ENCODE measurements at regions not wholly inside any gene's neighbourhood (a gene's known extent, or its start where the extent isn't known, plus 50 kb on each side); places are given as distances from the start of the nearest gene placed in this dataset.

DNA sequence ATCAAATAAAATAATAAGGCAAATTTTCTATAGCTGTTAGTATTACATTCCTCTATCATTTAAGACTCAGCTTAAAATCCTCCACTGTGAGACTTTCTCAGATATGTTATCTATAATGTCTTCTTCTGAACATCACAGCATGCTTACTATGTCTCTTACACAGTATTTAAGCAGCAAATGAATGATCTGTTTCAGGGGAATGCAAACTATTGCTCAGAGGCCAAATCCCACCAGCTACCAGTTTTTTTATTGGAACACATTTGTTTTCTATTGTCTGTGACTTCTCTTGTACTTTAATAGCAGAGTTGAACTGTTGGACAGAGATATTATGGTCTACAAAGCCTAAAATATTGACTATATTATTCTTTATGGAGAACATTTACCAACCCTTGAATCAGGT, 59.6 kb downstream of the C3orf38 start:
- FAIRE-seq: no peak
- H3K4me3 ChIP-seq (ENCODE audit: low read depth in 1 of 3, low read length in 3 of 3): no peak overlapping the region
- no peaks in the 10 kb centered on the region for H3K36me3 ChIP-seq (ENCODE audit: control insufficient read depth in 3 of 3, insufficient read depth in 2 of 3, low read depth in 1 of 3, low read length in 3 of 3)

DNA sequence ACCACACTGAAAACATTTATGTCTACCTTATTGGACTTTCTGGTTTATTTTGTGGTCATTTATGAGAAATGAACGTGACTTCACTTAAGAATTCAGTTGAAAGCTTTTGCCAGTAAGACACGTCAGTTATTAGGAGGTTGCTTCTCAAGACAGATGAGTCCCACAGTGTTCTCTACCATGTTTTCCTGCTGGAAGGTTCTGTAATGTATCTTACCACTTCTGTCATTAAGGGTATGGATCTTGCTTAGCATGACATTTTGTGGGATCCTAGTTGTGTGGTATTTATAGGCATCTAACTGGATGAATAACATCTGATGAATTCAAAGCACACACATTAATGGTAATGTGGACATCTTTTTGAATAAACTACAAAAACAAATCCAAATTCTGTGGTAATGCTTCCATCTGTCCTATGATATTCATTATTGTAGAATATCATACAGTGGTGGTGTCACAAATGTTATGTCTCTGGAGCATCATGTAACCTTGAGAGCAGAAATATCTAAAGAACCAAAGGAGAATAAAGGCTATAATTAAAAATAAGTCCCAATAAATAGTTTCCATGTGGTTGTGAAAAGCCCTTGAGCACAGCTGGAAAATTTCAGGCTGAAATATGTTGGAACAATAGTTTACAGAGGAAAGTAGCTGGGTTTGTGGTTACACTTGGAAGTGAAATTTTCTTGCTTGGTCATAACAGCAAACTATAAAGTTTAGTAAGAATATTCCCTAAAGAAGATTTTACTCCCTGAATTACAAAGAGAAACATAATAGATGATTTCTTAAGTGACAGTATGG, 61.5 kb downstream of the C3orf38 start:
- DNase-seq: no peak
- Histone ChIP-seq H3K9me3 (ENCODE audit: control insufficient read depth in 2 of 2, insufficient read depth in 1 of 2, low read depth in 1 of 2, low read length in 1 of 2) (no peaks in the 10 kb centered on the region), H3K27me3 (ENCODE audit: control insufficient read depth in 3 of 3, insufficient read depth in 3 of 3, low read length in 3 of 3) (peaks cover 0 to 5% (median 0%) of the 10 kb centered on the region in 3 donors), H3K36me3 (ENCODE audit: control insufficient read depth in 3 of 3, insufficient read depth in 2 of 3, low read depth in 1 of 3, low read length in 3 of 3) (no peaks in the 10 kb centered on the region), H3K4me1 (ENCODE audit: control insufficient read depth in 3 of 3, insufficient read depth in 2 of 3, low read depth in 1 of 3, low read length in 2 of 3) (no peaks in the 10 kb centered on the region), H3K27ac (ENCODE audit: low read depth in 1 of 3, low read length in 2 of 3) (no peak overlapping the region), H3K4me3 (ENCODE audit: low read depth in 1 of 3, low read length in 3 of 3) (no peak overlapping the region)
- 64 to 72% (median 67%) methylated on average over 2 of the region's 2 CpGs for WGBS, 3 donors
- FAIRE-seq: no peak

More for the DNA sequence above, 59.6 kb downstream of the C3orf38 start:
- peaks cover 0 to 2% (median 0%) of the 10 kb centered on the region in 3 donors for H3K27me3 ChIP-seq (ENCODE audit: control insufficient read depth in 3 of 3, insufficient read depth in 3 of 3, low read length in 3 of 3)
- DNase-seq: no peak
- H3K27ac ChIP-seq (ENCODE audit: low read depth in 1 of 3, low read length in 2 of 3): no peak overlapping the region
- H3K4me1 ChIP-seq (ENCODE audit: control insufficient read depth in 3 of 3, insufficient read depth in 2 of 3, low read depth in 1 of 3, low read length in 2 of 3): no peaks in the 10 kb centered on the region
- no peaks in the 10 kb centered on the region for H3K9me3 ChIP-seq (ENCODE audit: control insufficient read depth in 2 of 2, insufficient read depth in 1 of 2, low read depth in 1 of 2, low read length in 1 of 2)

DNA sequence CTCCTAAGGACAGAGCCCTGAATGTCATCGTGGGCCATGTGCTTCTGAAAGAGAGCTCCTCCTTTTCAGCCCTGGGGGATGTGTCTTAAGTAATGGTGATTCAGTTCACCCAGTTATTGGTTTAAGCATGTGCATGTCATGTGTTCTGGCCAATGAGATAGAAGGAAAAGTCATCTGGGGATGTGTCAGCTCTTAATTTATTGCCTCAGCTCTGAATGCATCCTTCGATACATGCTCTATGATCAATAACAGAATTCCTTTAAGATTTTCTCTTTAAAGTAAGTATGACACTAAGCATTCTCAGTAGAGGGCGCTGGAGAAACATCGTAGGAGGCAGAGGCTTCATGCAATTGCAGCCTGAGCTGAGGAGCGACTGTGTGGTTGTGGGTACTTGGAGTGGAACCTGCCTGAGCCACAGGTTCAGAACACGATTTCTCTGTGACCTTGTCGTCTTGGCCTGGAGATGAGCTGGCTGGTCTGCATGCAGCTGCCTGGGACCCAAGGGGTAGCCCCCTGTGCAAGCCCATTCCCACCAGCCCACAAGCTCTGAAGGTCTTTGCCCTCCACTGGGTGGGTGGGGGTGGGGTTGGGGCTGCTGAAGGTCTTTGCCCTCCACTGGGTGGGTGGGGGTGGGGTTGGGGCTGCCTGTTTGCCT, 69.5 kb downstream of the C3orf38 start:
- H3K36me3 ChIP-seq (ENCODE audit: control insufficient read depth in 3 of 3, insufficient read depth in 2 of 3, low read depth in 1 of 3, low read length in 3 of 3): no peaks in the 10 kb centered on the region

DNA sequence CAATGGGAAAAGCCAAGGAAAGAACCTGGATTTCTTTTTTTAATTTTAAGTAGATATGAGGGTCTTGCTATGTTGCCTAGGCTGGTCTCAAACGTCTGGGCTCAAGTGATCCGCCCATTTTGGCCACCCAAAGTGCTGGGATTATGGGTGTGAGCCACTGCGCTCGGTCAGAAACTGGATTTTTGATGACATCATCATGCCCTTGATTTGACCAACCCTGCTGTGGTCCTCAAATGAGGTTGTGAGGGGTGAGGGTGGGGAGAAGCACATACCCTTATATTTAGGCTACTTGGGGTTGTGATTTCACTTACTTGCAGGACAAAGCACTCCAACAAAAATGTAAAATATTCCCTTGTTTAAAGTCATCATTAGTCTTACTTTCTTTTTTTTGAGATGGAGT, 70.4 kb downstream of the C3orf38 start:
- no peaks in the 10 kb centered on the region for H3K4me1 ChIP-seq (ENCODE audit: control insufficient read depth in 3 of 3, insufficient read depth in 2 of 3, low read depth in 1 of 3, low read length in 2 of 3)
- no peak overlapping the region for H3K4me3 ChIP-seq (ENCODE audit: low read depth in 1 of 3, low read length in 3 of 3)
- DNase-seq: no peak
- H3K36me3 ChIP-seq (ENCODE audit: control insufficient read depth in 3 of 3, insufficient read depth in 2 of 3, low read depth in 1 of 3, low read length in 3 of 3): no peaks in the 10 kb centered on the region
- no peaks in the 10 kb centered on the region for H3K9me3 ChIP-seq (ENCODE audit: control insufficient read depth in 2 of 2, insufficient read depth in 1 of 2, low read depth in 1 of 2, low read length in 1 of 2)
- no peak overlapping the region for H3K27ac ChIP-seq (ENCODE audit: low read depth in 1 of 3, low read length in 2 of 3)
- no peak for FAIRE-seq
- peaks cover 0 to 3% (median 0%) of the 10 kb centered on the region in 3 donors for H3K27me3 ChIP-seq (ENCODE audit: control insufficient read depth in 3 of 3, insufficient read depth in 3 of 3, low read length in 3 of 3)
- 63 to 76% (median 70%) methylated on average over 4 of the region's 4 CpGs for WGBS, 3 donors

More for the DNA sequence above, 69.5 kb downstream of the C3orf38 start:
- DNase-seq: peak; percentile 70 to 78
- 5 to 17% (median 11%) methylated on average over 7 of the region's 7 CpGs for WGBS, 3 donors
- no peak for FAIRE-seq
- H3K27me3 ChIP-seq (ENCODE audit: control insufficient read depth in 3 of 3, insufficient read depth in 3 of 3, low read length in 3 of 3): peaks cover 0 to 3% (median 0%) of the 10 kb centered on the region in 3 donors
- no peaks in the 10 kb centered on the region for H3K4me1 ChIP-seq (ENCODE audit: control insufficient read depth in 3 of 3, insufficient read depth in 2 of 3, low read depth in 1 of 3, low read length in 2 of 3)
- no peaks in the 10 kb centered on the region for H3K9me3 ChIP-seq (ENCODE audit: control insufficient read depth in 2 of 2, insufficient read depth in 1 of 2, low read depth in 1 of 2, low read length in 1 of 2)
- no peak overlapping the region for H3K4me3 ChIP-seq (ENCODE audit: low read depth in 1 of 3, low read length in 3 of 3)
- no peak overlapping the region for H3K27ac ChIP-seq (ENCODE audit: low read depth in 1 of 3, low read length in 2 of 3)

DNA sequence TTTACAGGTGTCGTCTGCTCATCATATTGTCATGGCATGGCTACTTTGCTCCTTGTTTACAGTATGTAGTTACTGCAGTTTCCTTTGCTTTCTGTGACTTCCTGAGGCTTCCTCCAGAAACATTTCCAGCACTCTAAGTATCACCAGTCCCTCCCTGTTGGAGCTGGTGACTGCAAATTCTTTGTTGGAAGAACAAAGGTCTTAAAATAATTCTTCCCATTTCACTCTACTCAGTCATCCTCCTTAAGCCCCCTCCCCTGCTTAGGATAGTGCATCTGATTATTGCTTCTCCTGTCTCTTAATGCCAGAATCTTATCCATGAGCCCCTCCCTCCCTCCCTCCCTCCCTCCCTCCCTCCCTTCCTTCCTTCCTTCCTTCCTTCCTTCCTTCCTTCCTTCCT, 72.0 kb downstream of the C3orf38 start:
- WGBS, 3 donors: 89 to 94% (median 89%) methylated on average over 1 of the region's 1 CpG
- DNase-seq (no peak), FAIRE-seq (no peak)
- Histone ChIP-seq H3K4me1 (ENCODE audit: control insufficient read depth in 3 of 3, insufficient read depth in 2 of 3, low read depth in 1 of 3, low read length in 2 of 3) (no peaks in the 10 kb centered on the region), H3K27me3 (ENCODE audit: control insufficient read depth in 3 of 3, insufficient read depth in 3 of 3, low read length in 3 of 3) (no peaks in the 10 kb centered on the region), H3K36me3 (ENCODE audit: control insufficient read depth in 3 of 3, insufficient read depth in 2 of 3, low read depth in 1 of 3, low read length in 3 of 3) (no peaks in the 10 kb centered on the region), H3K4me3 (ENCODE audit: low read depth in 1 of 3, low read length in 3 of 3) (no peak overlapping the region), H3K27ac (ENCODE audit: low read depth in 1 of 3, low read length in 2 of 3) (no peak overlapping the region), H3K9me3 (ENCODE audit: control insufficient read depth in 2 of 2, insufficient read depth in 1 of 2, low read depth in 1 of 2, low read length in 1 of 2) (no peaks in the 10 kb centered on the region)

DNA sequence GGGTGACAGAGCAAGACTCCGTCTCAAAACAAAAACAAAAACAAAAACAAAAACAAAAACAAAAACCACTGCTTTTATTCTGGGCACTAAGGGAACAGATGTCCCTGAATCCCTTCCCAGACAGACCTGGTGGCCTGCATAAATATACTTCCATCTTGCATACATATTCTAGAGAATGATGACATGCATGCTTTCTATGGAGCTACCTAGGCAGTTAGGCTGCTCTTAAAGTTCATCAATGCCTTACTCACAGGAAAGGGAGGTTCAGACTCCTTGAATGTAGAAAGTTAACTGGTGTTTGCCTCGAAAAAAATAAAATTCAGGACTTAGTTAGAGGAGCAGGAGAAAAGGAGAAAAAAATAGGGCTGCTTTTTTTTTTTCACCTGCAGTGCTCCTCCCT, 72.6 kb downstream of the C3orf38 start:
- Histone ChIP-seq H3K4me3 (ENCODE audit: low read depth in 1 of 3, low read length in 3 of 3) (no peak overlapping the region), H3K4me1 (ENCODE audit: control insufficient read depth in 3 of 3, insufficient read depth in 2 of 3, low read depth in 1 of 3, low read length in 2 of 3) (no peaks in the 10 kb centered on the region), H3K36me3 (ENCODE audit: control insufficient read depth in 3 of 3, insufficient read depth in 2 of 3, low read depth in 1 of 3, low read length in 3 of 3) (no peaks in the 10 kb centered on the region), H3K9me3 (ENCODE audit: control insufficient read depth in 2 of 2, insufficient read depth in 1 of 2, low read depth in 1 of 2, low read length in 1 of 2) (no peaks in the 10 kb centered on the region), H3K27ac (ENCODE audit: low read depth in 1 of 3, low read length in 2 of 3) (no peak overlapping the region), H3K27me3 (ENCODE audit: control insufficient read depth in 3 of 3, insufficient read depth in 3 of 3, low read length in 3 of 3) (no peaks in the 10 kb centered on the region)
- WGBS, 3 donors: 77 to 83% (median 81%) methylated on average over 2 of the region's 2 CpGs
- FAIRE-seq: no peak
- no peak for DNase-seq

DNA sequence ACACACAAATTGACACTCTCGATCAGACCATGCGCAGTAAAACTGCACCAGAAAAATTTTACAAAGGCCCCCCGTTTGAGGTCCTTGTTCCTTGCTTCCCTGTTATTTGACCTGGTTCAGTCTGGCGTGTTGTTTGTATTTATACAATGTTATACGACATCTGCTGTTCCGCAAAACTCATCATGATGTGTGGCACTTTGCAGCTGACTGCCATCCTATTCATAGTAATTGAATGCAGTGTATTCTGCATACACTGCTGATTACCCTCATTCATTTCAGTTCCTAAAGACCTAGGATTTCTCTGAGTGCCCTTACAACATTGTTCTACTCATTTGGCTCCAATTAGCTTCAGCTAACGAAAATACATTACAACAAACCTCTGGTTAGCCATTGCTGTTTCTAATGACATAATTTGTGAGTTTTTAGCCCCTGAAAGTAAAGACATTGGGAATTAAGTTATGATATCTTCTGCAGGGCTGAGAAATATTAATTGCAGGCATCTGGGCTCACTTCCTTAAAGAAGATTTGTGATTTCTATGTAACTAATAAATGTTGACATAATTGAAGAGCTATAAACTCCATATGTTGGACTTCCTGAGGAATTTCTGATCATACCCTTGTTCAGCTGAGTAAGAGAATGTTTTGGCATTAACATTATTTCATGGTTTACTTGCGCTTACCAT, 75.7 kb downstream of the C3orf38 start:
- Histone ChIP-seq H3K36me3 (ENCODE audit: control insufficient read depth in 3 of 3, insufficient read depth in 2 of 3, low read depth in 1 of 3, low read length in 3 of 3) (no peaks in the 10 kb centered on the region), H3K27ac (ENCODE audit: low read depth in 1 of 3, low read length in 2 of 3) (no peak overlapping the region), H3K9me3 (ENCODE audit: control insufficient read depth in 2 of 2, insufficient read depth in 1 of 2, low read depth in 1 of 2, low read length in 1 of 2) (no peaks in the 10 kb centered on the region), H3K27me3 (ENCODE audit: control insufficient read depth in 3 of 3, insufficient read depth in 3 of 3, low read length in 3 of 3) (no peaks in the 10 kb centered on the region), H3K4me3 (ENCODE audit: low read depth in 1 of 3, low read length in 3 of 3) (no peak overlapping the region), H3K4me1 (ENCODE audit: control insufficient read depth in 3 of 3, insufficient read depth in 2 of 3, low read depth in 1 of 3, low read length in 2 of 3) (no peaks in the 10 kb centered on the region)
- WGBS, 3 donors: 85 to 90% (median 86%) methylated on average over 8 of the region's 8 CpGs
- DNase-seq (no peak), FAIRE-seq (no peak)

DNA sequence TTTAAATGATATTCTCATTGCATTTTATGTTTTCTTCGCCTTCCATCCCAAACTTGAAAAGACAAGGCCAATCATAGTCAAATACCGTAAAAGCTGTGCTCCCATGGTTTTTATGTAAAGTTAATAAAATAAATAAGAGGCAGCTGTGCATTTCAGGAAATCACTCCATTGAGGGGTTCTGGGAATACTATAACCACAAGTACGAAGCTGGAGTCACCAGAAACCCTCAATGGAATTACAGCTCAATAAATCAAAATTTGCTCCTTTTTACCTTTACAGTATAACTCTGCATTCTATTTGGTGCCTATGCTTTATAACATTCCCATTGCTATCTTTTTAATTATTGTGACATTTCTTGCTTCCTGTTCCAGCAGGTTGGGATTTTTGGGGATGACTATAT, 77.2 kb downstream of the C3orf38 start:
- Histone ChIP-seq H3K36me3 (ENCODE audit: control insufficient read depth in 3 of 3, insufficient read depth in 2 of 3, low read depth in 1 of 3, low read length in 3 of 3) (no peaks in the 10 kb centered on the region), H3K27me3 (ENCODE audit: control insufficient read depth in 3 of 3, insufficient read depth in 3 of 3, low read length in 3 of 3) (no peaks in the 10 kb centered on the region), H3K4me1 (ENCODE audit: control insufficient read depth in 3 of 3, insufficient read depth in 2 of 3, low read depth in 1 of 3, low read length in 2 of 3) (no peaks in the 10 kb centered on the region), H3K4me3 (ENCODE audit: low read depth in 1 of 3, low read length in 3 of 3) (no peak overlapping the region), H3K27ac (ENCODE audit: low read depth in 1 of 3, low read length in 2 of 3) (no peak overlapping the region), H3K9me3 (ENCODE audit: control insufficient read depth in 2 of 2, insufficient read depth in 1 of 2, low read depth in 1 of 2, low read length in 1 of 2) (no peaks in the 10 kb centered on the region)
- DNase-seq (no peak), FAIRE-seq (no peak)
- 56 to 83% (median 73%) methylated on average over 3 of the region's 3 CpGs for WGBS, 3 donors

Data from small intestine (tissue), 7 donors.